HEK293 (cell line): ENCODE measurements at regions not wholly inside any gene's neighbourhood (a gene's known extent, or its start where the extent isn't known, plus 50 kb on each side); places are given as distances from the start of the nearest gene placed in this dataset.

Source experiments
- WT1 ChIP-seq: fragments of 450-650 bp; formaldehyde crosslinking; IDR thresholded peaks from 2 replicates; pipeline ENCODE4 v1.5.1; 2016; ENCODE audit warnings: missing biosample characterization, missing genetic modification characterization
- ZNF174 ChIP-seq: fragments of 450-650 bp; formaldehyde crosslinking; IDR thresholded peaks from 2 replicates; pipeline ENCODE4 v1.5.0; 2017; ENCODE audit warnings: missing biosample characterization, mild to moderate bottlenecking, missing genetic modification characterization
- ZNF274 ChIP-seq, 2 experiments: fragments of 200-500 bp in 1 of 2; fragments of 450-650 bp in 1 of 2; sonication (Bioruptor generic) in 1 of 2; formaldehyde crosslinking in 1 of 2; IDR thresholded peaks; 2 replicates each; pipeline versions ENCODE4 v1.5.1 to v1.6.1; 2014 to 2016; ENCODE audit warnings: borderline replicate concordance in 1 of 2, inconsistent platforms in 1 of 2, low read length in 1 of 2, missing biosample characterization in 1 of 2, missing genetic modification characterization in 1 of 2
- ZNF433 ChIP-seq: fragments of 450-650 bp; formaldehyde crosslinking; IDR thresholded peaks from 2 replicates; pipeline ENCODE4 v1.5.1; 2016; ENCODE audit warnings: missing biosample characterization, missing genetic modification characterization, low read depth
- ZNF544 ChIP-seq: fragments of 450-650 bp; formaldehyde crosslinking; IDR thresholded peaks from 2 replicates; pipeline ENCODE4 v1.5.0; 2017; ENCODE audit warnings: missing biosample characterization, missing genetic modification characterization
- ZNF548 ChIP-seq: fragments of 450-650 bp; formaldehyde crosslinking; IDR thresholded peaks from 2 replicates; pipeline ENCODE4 v1.5.1; 2016; ENCODE audit warnings: missing biosample characterization, missing genetic modification characterization
- TF ChIP-seq, protein P1 (sequence below): fragments of 450-650 bp; formaldehyde crosslinking; optimal IDR thresholded peaks from 2 replicates; pipeline ENCODE3; 2016; ENCODE audit warnings: missing biosample characterization, mild to moderate bottlenecking, missing genetic modification characterization
- TF ChIP-seq, protein P2 (sequence below): fragments of 450-650 bp; formaldehyde crosslinking; IDR thresholded peaks from 2 replicates; pipeline ENCODE4 v1.5.1; 2016; ENCODE audit warnings: missing biosample characterization, missing genetic modification characterization
- TF ChIP-seq, protein P3 (sequence below): fragments of 450-650 bp; formaldehyde crosslinking; IDR thresholded peaks from 2 replicates; pipeline ENCODE4 v1.5.1; 2016; ENCODE audit warnings: missing biosample characterization, missing genetic modification characterization
- TF ChIP-seq, protein P4 (sequence below): fragments of 450-650 bp; formaldehyde crosslinking; conservative IDR thresholded peaks from 2 replicates; pipeline ENCODE4 v1.5.1; 2016; ENCODE audit warnings: low read depth, missing biosample characterization, missing genetic modification characterization
- TF ChIP-seq, protein P5 (sequence below): fragments of 450-650 bp; formaldehyde crosslinking; IDR thresholded peaks from 2 replicates; pipeline ENCODE4 v1.5.1; 2016; ENCODE audit warnings: missing biosample characterization, missing genetic modification characterization

DNA sequence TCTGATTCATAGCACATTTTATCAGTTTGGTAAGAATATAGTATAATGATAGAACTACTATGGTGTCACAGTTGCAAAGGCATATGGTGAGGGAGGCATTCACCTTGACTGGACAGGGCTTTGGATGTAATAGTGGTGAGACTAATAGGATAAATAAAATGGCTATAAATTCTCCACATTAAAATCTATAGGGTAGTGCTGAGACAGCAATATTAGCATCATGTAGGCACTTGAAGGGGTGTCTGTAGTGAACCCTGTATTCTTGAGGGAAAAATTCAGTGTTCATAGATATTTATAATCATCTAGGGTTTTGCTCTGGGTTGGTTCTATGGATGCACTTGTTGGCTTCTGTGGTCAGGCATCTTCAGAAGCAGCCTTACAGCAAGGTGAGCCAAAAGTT is 59.3 kb upstream of the ICA1 start:
- TF ChIP-seq, protein P1, sequence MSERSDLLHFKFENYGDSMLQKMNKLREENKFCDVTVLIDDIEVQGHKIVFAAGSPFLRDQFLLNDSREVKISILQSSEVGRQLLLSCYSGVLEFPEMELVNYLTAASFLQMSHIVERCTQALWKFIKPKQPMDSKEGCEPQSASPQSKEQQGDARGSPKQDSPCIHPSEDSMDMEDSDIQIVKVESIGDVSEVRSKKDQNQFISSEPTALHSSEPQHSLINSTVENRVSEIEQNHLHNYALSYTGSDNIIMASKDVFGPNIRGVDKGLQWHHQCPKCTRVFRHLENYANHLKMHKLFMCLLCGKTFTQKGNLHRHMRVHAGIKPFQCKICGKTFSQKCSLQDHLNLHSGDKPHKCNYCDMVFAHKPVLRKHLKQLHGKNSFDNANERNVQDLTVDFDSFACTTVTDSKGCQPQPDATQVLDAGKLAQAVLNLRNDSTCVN (tag by site-specific recombination), result no peak
- TF ChIP-seq ZNF274 (IDR thresholded peaks at IDR 0.05; ENCODE audit: low read length) (no peak), ZNF274 (tag by site-specific recombination; IDR thresholded peaks at IDR 0.05; ENCODE audit: borderline replicate concordance) (no peak), ZNF433 (tag by site-specific recombination) (no peak), WT1 (tag by site-specific recombination) (no peak), ZNF544 (tag by site-specific recombination) (no peak), ZNF548 (no peak), ZNF174 (tag by site-specific recombination) (no peak)
- TF ChIP-seq, protein P2, sequence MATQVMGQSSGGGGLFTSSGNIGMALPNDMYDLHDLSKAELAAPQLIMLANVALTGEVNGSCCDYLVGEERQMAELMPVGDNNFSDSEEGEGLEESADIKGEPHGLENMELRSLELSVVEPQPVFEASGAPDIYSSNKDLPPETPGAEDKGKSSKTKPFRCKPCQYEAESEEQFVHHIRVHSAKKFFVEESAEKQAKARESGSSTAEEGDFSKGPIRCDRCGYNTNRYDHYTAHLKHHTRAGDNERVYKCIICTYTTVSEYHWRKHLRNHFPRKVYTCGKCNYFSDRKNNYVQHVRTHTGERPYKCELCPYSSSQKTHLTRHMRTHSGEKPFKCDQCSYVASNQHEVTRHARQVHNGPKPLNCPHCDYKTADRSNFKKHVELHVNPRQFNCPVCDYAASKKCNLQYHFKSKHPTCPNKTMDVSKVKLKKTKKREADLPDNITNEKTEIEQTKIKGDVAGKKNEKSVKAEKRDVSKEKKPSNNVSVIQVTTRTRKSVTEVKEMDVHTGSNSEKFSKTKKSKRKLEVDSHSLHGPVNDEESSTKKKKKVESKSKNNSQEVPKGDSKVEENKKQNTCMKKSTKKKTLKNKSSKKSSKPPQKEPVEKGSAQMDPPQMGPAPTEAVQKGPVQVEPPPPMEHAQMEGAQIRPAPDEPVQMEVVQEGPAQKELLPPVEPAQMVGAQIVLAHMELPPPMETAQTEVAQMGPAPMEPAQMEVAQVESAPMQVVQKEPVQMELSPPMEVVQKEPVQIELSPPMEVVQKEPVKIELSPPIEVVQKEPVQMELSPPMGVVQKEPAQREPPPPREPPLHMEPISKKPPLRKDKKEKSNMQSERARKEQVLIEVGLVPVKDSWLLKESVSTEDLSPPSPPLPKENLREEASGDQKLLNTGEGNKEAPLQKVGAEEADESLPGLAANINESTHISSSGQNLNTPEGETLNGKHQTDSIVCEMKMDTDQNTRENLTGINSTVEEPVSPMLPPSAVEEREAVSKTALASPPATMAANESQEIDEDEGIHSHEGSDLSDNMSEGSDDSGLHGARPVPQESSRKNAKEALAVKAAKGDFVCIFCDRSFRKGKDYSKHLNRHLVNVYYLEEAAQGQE (tag by site-specific recombination), result no peak
- TF ChIP-seq, protein P3, sequence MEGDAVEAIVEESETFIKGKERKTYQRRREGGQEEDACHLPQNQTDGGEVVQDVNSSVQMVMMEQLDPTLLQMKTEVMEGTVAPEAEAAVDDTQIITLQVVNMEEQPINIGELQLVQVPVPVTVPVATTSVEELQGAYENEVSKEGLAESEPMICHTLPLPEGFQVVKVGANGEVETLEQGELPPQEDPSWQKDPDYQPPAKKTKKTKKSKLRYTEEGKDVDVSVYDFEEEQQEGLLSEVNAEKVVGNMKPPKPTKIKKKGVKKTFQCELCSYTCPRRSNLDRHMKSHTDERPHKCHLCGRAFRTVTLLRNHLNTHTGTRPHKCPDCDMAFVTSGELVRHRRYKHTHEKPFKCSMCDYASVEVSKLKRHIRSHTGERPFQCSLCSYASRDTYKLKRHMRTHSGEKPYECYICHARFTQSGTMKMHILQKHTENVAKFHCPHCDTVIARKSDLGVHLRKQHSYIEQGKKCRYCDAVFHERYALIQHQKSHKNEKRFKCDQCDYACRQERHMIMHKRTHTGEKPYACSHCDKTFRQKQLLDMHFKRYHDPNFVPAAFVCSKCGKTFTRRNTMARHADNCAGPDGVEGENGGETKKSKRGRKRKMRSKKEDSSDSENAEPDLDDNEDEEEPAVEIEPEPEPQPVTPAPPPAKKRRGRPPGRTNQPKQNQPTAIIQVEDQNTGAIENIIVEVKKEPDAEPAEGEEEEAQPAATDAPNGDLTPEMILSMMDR (tag by site-specific recombination), result no peak
- TF ChIP-seq, protein P4, sequence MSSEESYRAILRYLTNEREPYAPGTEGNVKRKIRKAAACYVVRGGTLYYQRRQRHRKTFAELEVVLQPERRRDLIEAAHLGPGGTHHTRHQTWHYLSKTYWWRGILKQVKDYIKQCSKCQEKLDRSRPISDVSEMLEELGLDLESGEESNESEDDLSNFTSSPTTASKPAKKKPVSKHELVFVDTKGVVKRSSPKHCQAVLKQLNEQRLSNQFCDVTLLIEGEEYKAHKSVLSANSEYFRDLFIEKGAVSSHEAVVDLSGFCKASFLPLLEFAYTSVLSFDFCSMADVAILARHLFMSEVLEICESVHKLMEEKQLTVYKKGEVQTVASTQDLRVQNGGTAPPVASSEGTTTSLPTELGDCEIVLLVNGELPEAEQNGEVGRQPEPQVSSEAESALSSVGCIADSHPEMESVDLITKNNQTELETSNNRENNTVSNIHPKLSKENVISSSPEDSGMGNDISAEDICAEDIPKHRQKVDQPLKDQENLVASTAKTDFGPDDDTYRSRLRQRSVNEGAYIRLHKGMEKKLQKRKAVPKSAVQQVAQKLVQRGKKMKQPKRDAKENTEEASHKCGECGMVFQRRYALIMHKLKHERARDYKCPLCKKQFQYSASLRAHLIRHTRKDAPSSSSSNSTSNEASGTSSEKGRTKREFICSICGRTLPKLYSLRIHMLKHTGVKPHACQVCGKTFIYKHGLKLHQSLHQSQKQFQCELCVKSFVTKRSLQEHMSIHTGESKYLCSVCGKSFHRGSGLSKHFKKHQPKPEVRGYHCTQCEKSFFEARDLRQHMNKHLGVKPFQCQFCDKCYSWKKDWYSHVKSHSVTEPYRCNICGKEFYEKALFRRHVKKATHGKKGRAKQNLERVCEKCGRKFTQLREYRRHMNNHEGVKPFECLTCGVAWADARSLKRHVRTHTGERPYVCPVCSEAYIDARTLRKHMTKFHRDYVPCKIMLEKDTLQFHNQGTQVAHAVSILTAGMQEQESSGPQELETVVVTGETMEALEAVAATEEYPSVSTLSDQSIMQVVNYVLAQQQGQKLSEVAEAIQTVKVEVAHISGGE (tag by site-specific recombination), result no peak
- TF ChIP-seq, protein P5, sequence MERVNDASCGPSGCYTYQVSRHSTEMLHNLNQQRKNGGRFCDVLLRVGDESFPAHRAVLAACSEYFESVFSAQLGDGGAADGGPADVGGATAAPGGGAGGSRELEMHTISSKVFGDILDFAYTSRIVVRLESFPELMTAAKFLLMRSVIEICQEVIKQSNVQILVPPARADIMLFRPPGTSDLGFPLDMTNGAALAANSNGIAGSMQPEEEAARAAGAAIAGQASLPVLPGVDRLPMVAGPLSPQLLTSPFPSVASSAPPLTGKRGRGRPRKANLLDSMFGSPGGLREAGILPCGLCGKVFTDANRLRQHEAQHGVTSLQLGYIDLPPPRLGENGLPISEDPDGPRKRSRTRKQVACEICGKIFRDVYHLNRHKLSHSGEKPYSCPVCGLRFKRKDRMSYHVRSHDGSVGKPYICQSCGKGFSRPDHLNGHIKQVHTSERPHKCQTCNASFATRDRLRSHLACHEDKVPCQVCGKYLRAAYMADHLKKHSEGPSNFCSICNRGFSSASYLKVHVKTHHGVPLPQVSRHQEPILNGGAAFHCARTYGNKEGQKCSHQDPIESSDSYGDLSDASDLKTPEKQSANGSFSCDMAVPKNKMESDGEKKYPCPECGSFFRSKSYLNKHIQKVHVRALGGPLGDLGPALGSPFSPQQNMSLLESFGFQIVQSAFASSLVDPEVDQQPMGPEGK (tag by site-specific recombination), result no peak
